Prostate gland (tissue), 2 donors: ENCODE measurements at regions not wholly inside any gene's neighbourhood (a gene's known extent, or its start where the extent isn't known, plus 50 kb on each side); places are given as distances from the start of the nearest gene placed in this dataset.

Source experiments
- CTCF ChIP-seq, 4 experiments: fragments of 200-600 bp in 2 of 4; fragments of 450-650 bp in 2 of 4; sonication (generic) in 2 of 4; IDR thresholded peaks; 1 replicate in 3 of 4; 2 replicates in 1 of 4; pipeline ENCODE4 v1.5.1; 2016 to 2019; ENCODE audit warnings: antibody characterized with exemption in 4 of 4, mild to moderate bottlenecking in 2 of 4, moderate library complexity in 2 of 4
- POLR2A ChIP-seq: fragments of 450-650 bp; IDR thresholded peaks from one replicate; pipeline ENCODE4 v1.6.1; 2016; ENCODE audit warnings: antibody characterized with exemption, mild to moderate bottlenecking
- POLR2AphosphoS5 ChIP-seq: sonication (generic); formaldehyde crosslinking; IDR thresholded peaks from one replicate; pipeline ENCODE4 v1.6.1; 2017; ENCODE audit warnings: antibody characterized with exemption

- TF ChIP-seq CTCF (IDR thresholded peaks at IDR 0.05), result no peak
- no peak for TF ChIP-seq POLR2A
- TF ChIP-seq POLR2AphosphoS5, result no peak
Measured at GRCh38 chr12:66919466-66919865, 240.6 kb upstream of the GRIP1 start.
